NCI-H2081 (cell line): ENCODE measurements at regions not wholly inside any gene's neighbourhood (a gene's known extent, or its start where the extent isn't known, plus 50 kb on each side); places are given as distances from the start of the nearest gene placed in this dataset.

Experiments used
- DNase-seq, 2 experiments: peaks; one replicate each; lab custom pipeline; 2025; lab: John Stamatoyannopoulos, UW

DNA sequence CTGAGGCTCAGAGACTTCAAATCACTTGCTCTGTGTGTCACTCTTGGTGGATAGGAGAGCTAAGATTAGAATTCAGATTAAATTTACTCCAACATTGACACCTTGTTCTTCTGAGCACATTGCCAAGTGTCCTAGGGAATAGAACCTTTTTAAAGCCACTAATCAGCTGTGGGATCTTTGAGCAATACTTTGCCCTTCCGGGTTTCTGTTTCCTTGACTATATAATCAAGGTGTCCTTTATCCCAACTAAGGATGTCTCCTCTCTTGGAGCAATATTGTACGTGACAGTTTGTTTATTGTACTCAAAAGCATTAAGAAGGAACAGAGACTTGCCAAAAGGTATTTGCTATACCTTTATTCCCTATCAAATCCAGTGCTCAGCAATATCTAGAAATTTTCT, 170.9 kb upstream of the CADPS start:
- DNase-seq: no peak

DNA sequence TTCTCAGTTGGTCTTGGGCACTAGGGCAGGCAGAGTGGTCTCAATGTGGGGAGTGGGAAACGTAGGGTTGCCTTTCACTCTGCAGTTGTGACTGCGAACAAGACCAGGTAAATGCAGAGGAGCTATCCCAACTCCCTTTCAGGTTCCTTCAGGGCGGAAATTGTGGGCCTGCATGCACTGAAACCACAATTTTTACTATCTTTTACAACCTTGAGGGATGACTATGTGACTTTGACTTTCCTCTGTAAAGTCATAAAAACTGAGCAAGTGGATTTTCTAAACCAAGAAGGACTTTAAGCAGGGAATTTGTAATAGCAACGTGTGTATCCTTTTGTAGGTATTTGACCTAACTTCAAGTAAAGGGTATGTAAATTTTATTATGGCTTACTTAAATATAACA, 171.4 kb upstream of the CADPS start:
- DNase-seq: no peak

DNA sequence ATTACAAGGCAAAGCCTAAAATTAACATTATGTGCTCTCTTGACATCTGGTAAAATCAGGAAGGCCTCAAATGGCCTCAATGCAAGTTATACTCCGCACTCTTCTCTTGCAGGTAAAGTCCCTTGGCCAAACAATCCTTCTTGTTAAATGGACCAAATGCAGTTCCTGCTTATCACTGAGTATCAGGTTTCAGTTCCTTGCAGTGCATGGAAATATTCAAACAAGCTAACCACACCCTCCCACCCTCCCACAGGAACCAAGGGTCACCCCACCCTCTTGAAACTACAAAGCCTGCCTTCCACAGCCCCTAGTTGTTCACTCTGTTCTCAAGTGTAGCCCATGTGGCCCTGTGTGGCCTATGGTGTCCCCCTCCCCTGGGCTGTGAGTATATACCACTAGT, 171.9 kb upstream of the CADPS start:
- no peak for DNase-seq

DNA sequence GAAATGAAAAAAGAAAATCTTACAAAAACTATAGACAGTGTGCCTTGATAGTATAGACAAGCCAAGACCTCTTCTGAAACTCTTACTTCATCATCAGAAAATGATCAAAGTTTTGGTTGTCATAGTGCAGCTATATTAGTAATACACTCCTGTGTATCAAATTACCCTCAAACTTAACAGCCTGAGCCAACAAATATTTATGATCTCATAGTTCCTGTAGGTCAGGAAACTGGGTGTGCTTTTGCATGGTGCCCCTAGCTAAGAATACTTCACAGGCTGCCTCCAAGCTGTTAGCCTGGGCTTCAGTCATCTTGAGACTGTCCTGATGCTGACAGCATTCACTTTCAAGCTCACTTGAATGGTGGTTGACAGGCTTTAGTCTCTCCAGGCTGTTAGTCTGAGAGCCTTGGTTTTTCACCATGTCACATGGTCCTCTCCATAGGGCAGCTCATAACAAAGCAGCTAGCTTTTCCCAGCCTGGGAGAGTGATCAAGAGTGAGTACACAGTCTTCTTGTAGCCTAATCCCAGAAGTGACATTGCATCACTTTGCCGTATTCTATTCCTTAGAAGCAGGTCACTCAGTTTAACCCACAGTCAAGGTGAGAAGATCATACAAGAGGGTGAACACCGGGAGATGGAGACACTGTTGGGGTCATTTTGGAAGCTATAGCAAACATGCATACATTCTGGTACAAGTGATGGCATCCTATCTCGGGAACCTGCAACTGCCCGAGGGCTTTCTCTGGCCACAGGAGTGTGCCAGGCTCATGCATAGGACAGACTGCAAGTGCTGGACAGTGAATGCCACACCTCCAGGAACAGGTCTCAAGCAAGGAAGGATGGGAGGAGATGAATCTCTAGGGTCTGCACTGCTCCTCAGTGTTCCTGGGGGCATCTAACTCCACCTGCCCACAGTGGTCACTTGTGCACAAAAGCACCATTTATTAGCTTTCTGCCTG, 173.4 kb upstream of the CADPS start:
- no peak for DNase-seq

DNA sequence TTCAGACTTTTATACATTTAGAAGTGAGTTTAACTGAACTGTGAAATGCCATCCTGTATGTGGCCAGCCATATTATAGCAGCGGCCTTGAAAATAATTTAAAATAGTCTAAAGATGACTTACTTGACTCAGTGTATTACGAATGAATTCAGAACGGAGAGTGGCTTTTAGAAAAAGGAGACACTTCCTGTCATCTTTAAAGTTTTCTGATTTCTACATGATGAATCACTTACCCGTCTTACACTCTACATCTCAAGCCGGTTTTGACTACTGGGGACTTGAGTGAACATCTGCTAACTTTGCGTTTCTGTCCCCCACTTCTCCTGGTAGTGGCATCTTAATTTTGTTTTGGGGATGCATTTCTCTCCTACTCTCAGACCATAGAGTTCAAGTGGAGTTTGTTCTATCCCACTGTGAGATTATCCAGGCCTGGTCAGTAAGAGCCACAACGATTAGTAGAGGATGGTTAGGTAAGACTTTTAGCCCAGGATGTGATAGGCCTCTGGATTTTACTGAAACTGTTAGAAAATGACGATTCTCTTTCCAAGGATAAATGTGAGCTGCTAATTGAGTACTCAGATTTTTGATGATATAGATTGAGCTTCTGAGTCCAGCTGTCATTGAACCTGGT, 175.4 kb upstream of the CADPS start:
- DNase-seq: no peak

- no peak for DNase-seq
Measured at GRCh38 chr3:63051920-63052319, 176.7 kb upstream of the CADPS start.

GRCh38 chr3:63056932-63057331, 181.7 kb upstream of the CADPS start:
- DNase-seq: no peak

- peak in 1 of 2 experiments; percentile 2 for DNase-seq
Measured at GRCh38 chr3:63060412-63060811, 185.2 kb upstream of the CADPS start.

GRCh38 chr3:63061449-63061848, 186.2 kb upstream of the CADPS start:
- no peak for DNase-seq

GRCh38 chr3:63064209-63064755, 189.1 kb upstream of the CADPS start:
- no peak for DNase-seq

DNA sequence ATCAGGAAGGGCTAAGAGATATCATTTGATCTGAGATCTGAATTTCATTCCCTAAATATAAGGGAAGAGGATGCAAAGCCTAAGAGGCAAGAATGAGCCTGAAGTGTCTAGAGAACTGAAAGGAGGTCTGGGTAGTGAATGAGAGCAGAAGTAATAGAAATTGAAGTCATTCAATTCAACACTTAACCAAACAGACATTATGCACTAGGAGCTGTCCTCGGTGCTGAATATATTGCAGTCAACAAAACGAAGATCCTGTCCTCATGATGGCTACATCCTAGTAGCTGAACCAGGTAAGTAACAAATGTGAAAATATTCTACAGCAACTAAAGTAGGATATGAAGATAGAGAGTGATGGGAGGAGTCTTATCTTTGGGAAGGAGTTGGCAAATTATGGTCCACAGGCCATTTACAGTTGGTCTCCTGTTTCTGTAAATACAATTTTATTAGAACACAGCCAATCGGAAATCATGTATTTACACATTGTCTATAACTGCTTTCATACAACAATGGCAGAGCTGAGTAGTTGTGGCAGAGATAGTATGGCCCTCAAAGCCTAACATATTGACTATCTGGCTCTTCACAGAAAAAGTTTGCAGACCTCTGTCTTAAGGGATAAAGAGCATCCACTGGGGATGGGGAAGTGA, 192.9 kb upstream of the CADPS start:
- no peak for DNase-seq

- DNase-seq: no peak
Measured at GRCh38 chr3:63069806-63070475, 194.7 kb upstream of the CADPS start.

GRCh38 chr3:63070476-63070810, 195.2 kb upstream of the CADPS start:
- DNase-seq: no peak

DNA sequence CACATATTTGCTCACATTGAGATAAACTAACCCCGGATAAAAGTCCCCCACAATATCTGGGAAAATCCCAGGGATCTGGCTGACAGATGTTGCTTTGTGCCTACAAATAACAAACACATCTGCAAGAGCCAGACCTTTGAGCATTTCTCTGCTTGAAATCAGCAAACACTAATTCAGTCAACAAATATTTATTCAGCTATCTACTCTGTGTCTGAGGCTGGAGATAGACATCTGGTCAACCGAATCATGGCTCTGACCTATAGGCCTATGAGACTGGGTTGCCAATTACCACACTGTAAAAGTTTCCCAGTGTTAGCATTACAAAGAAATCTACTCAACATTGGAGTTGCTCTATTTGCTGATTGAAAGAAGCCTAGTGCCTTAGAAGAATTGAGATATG, 201.1 kb upstream of the CADPS start:
- no peak for DNase-seq

GRCh38 chr3:63086190-63086589, 191.9 kb upstream of the SYNPR start:
- DNase-seq: no peak

DNA sequence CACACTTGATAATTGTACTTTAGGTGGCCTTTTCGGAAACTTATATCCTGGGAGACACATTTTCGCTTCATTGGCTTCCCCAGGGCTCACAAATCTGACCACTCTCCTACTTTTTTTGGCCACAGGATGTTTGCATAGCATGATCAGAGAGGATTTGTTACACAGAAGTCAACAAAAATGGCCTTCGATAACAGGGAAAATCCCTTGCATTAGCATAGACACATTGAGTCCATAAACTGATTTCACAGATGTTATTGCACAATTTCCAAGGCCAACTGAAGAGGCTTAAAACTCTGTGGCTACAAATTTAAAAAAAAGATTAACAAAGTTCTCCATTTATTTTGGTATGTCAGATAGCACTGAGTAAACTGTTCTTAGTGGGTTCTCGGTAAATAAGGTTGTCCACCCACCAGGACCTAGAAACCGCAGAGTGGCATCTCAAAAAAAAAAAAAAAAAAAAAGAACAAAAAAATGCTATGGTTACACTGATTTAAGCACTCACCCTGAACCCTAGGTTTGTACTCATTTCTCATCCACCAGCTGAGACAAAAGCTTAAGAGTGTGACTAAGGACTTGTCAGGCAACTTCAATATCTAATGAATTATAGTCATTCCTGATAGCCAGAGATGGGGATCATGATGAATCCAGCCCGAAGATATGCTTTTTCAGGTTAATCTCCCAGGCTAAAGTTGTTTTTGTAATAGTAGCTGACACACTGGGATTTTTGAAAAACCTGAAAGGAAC, 188.9 kb upstream of the SYNPR start:
- DNase-seq: no peak

DNA sequence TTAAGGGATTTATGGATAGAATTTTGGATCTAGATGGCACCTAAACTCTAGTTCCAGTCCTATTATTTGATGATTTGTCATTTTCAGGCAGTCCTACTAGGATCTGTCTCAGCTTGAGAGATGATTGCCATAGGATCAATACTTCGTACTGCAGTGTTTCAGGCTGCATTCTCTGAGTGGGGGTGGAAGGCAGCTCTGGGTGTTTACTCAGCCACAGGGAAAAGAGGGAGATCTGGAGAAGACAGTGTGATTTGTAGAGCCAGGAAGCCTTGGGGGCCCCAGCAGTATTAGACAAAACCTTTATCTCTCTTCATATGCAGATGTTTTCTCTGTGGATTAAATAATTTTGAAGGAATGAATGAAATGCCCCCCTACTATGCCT, 188.4 kb upstream of the SYNPR start:
- no peak for DNase-seq

DNA sequence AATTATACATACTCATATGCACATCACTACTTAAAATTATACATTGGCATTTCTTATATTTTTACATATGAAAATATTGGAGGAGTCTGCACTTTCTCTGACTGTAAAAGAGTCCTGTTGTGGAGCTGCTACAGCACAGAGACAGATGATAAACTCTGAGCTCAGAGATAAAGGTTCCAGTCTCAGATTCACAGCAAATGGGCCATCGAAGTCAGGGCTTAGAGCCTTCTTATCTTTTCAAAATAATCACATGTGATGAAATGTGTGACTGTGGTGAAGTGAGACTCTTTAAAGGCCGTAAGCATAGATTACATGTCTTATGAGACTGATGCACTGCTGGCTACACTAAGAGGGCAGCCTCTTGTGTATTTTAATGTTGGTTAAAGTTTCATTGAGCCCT, 187.5 kb upstream of the SYNPR start:
- no peak for DNase-seq

GRCh38 chr3:63092515-63092914, 185.6 kb upstream of the SYNPR start:
- DNase-seq: no peak

- DNase-seq: no peak
Measured at GRCh38 chr3:63094642-63095408, 183.3 kb upstream of the SYNPR start.
